HEK293T (cell line): ENCODE measurements at regions not wholly inside any gene's neighbourhood (a gene's known extent, or its start where the extent isn't known, plus 50 kb on each side); places are given as distances from the start of the nearest gene placed in this dataset.

ENCODE experiments used
- BHLHE40 ChIP-seq: fragments of 450-650 bp; IDR thresholded peaks from 2 replicates; pipeline ENCODE4 v1.6.1; 2016; ENCODE audit warnings: mild to moderate bottlenecking, moderate library complexity, borderline replicate concordance
- FOXM1 ChIP-seq: fragments of 450-650 bp; IDR thresholded peaks from 2 replicates; pipeline ENCODE4 v1.6.1; 2017; ENCODE audit warnings: mild to moderate bottlenecking, borderline replicate concordance
- L3MBTL2 ChIP-seq: fragments of 450-650 bp; conservative IDR thresholded peaks from 2 replicates; pipeline ENCODE4 v1.6.1; 2016; ENCODE audit warnings: mild to moderate bottlenecking
- NFRKB ChIP-seq: fragments of 450-650 bp; IDR thresholded peaks from 2 replicates; pipeline ENCODE4 v1.6.1; 2016; ENCODE audit warnings: mild to moderate bottlenecking, moderate library complexity
- SP1 ChIP-seq: fragments of 450-650 bp; IDR thresholded peaks from 2 replicates; pipeline ENCODE4 v1.6.1; 2017
- SUZ12 ChIP-seq: fragments of 450-650 bp; IDR thresholded peaks from 2 replicates; pipeline ENCODE4 v1.6.1; 2016; ENCODE audit warnings: mild to moderate bottlenecking
- ZNF384 ChIP-seq: fragments of 450-650 bp; IDR thresholded peaks from 2 replicates; pipeline ENCODE4 v1.6.1; 2016

DNA sequence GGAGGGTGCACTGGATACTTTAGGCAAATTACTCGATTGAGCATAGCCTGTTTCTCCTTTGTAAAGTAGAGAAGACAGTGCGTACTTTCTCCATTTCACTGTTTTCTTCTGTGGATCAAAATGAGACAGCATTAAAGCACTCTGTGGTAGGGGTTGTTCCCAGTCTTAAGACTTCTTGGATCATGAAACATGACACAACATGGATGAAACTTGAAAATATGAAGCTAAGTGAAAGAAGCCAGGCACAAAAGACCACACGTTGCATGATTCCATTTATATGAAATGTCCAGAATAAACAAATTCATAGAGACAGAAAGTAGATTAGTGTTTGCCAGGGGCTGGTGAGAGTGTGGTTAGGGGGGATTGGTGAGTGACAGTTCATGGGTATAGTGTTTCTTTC is 61.8 kb upstream of the MED9 start:
- no peak for TF ChIP-seq L3MBTL2
- no peak for TF ChIP-seq SUZ12
- no peak for TF ChIP-seq ZNF384
- TF ChIP-seq NFRKB = no peak
- TF ChIP-seq SP1 = no peak
- TF ChIP-seq BHLHE40 = no peak
- no peak for TF ChIP-seq FOXM1
